Body of pancreas (tissue), 4 donors: ENCODE measurements at regions not wholly inside any gene's neighbourhood (a gene's known extent, or its start where the extent isn't known, plus 50 kb on each side); places are given as distances from the start of the nearest gene placed in this dataset.

ENCODE experiments used
- ATAC-seq: fragments of 150-250 bp; one replicate; pipeline ENCODE4 v1.9.1; 2016
- DNase-seq, 4 donors: peaks; one replicate each; pipeline ENCODE4 v3.0.0-alpha.2; 2019
- H3K27ac ChIP-seq, 4 donors: fragments of 200-600 bp; sonication (generic); 1 replicate in 3 of 4; 2 replicates in 1 of 4; pipeline versions ENCODE4 v1.5.1 to v1.6.1; 2016 to 2019; ENCODE audit warnings: mild to moderate bottlenecking in 1 of 4, mixed read lengths in 1 of 4, moderate library complexity in 1 of 4
- H3K27me3 ChIP-seq, 2 donors: fragments of 200-600 bp; sonication (generic); one replicate each; pipeline ENCODE4 v1.6.0; 2016; ENCODE audit warnings: mild to moderate bottlenecking in 1 of 2
- H3K36me3 ChIP-seq, 2 donors: fragments of 200-600 bp; sonication (generic); replicated peaks in 1 of 2; 2 replicates each; pipeline ENCODE4 v1.5.1; 2016; ENCODE audit warnings: low read depth in 2 of 2; ENCODE audit not compliant: insufficient read depth in 1 of 2
- H3K4me1 ChIP-seq: fragments of 200-600 bp; sonication (generic); one replicate; pipeline ENCODE4 v1.6.0; 2016
- H3K4me3 ChIP-seq, 2 donors: fragments of 200-600 bp; sonication (generic); 1 replicate in 1 of 2; 2 replicates in 1 of 2; pipeline ENCODE4 v1.5.1; 2016 to 2019
- H3K9me3 ChIP-seq, 3 donors: fragments of 200-600 bp; sonication (generic); 1 replicate in 2 of 3; 2 replicates in 1 of 3; pipeline ENCODE4 v1.5.1; 2016
- CTCF ChIP-seq, 7 experiments: fragments of 450-650 bp in 4 of 7; fragments of 200-600 bp in 3 of 7; sonication (generic) in 3 of 7; IDR thresholded peaks; one replicate each; pipeline ENCODE4 v1.5.1; 2016 to 2019; ENCODE audit warnings: antibody characterized with exemption in 7 of 7
- POLR2A ChIP-seq, 3 donors: fragments of 450-650 bp; IDR thresholded peaks; one replicate each; pipeline ENCODE4 v1.6.1; 2016; ENCODE audit warnings: antibody characterized with exemption in 3 of 3, mild to moderate bottlenecking in 2 of 3
- WGBS, 2 donors: methylation state at CpG; one replicate each; pipeline ENCODE4 v1.1.5; 2017; 5-methylcytosine and 5-hydroxymethylcytosine counted together
- intact Hi-C: fragments of 100-400 bp; cut with DNase I; formaldehyde crosslinking; loops from one replicate; pipeline ENCODE4 v1.15.1; 2023

DNA sequence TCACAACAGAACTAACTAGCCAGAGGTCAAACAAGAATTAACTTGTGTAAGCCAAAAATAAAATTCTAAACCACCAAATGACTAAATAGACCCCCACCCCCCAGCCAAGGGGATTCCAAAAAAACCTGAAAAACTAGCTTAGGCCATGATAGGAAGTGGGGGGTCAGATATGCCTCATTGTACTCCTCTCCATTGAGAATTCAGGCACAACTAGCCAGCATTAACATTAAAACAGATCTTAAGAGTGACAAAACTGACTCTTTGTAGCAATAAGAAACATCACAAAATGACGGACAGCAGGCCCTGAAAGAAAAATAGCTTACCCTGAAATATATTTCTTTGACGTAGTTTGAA is 103.0 kb upstream of the ETV3 start:
- WGBS, 2 donors: 62 to 68% methylated on average over 2 of the region's 2 CpGs
- no peaks in the 10 kb centered on the region for H3K27me3 ChIP-seq
- intact Hi-C loops: no loop called here
- no peak overlapping the region for H3K4me3 ChIP-seq
- H3K27ac ChIP-seq: peak overlapping the region; percentile 84 to 94 (median 90)
- H3K36me3 ChIP-seq: no peaks in the 10 kb centered on the region
- no peak for ATAC-seq
- peaks cover 33% of the 10 kb centered on the region for H3K4me1 ChIP-seq
- TF ChIP-seq POLR2A (IDR thresholded peaks at IDR 0.05) (no peak), CTCF (IDR thresholded peaks at IDR 0.05) (no peak)
- no peak for DNase-seq
- no peaks in the 10 kb centered on the region for H3K9me3 ChIP-seq

DNA sequence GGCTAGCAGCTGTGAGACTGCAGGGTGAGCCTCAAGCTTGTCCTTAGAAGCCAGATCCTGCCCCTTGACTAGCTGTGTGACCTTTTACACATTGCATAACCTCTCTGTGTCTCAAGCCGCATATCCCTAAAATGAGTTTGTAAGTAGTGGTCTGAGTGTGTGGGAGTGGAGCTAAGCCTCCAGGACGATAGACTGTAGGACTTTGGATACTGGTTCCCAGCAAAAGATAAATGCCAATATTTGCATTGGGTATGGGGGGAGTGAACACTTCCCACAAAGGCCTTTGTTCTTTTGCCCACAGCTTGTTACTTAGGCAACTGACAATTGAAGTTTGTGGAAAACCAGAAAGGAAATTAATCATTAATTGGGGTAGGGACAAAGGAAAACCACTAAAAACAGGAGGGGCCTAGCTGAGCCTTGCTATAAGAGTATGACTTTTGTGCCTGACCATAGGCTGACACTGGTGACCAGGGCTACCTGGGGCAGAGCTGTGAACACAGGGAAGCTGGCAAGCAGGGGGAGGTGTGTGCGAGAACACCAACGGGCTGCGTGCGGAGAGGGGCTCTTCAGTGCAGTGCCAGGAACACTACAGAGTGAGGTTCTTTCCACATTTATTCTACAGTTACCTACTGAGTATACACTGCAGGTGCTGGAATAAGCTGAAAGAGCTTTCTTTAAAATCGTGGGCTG is 102.4 kb upstream of the ETV3 start:
- no peaks in the 10 kb centered on the region for H3K36me3 ChIP-seq
- TF ChIP-seq CTCF (IDR thresholded peaks at IDR 0.05) (no peak), POLR2A (IDR thresholded peaks at IDR 0.05) (peak; percentile 10 to 84 (median 81))
- ATAC-seq: peak; percentile 97
- no peaks in the 10 kb centered on the region for H3K9me3 ChIP-seq
- 13 to 15% methylated on average over 7 of the region's 7 CpGs for WGBS, 2 donors
- peak; percentile 83 to 94 (median 90) for DNase-seq
- peaks cover 33% of the 10 kb centered on the region for H3K4me1 ChIP-seq
- no peak overlapping the region for H3K4me3 ChIP-seq
- no peaks in the 10 kb centered on the region for H3K27me3 ChIP-seq
- intact Hi-C loops: no loop called here
- H3K27ac ChIP-seq: peak overlapping the region; percentile 84 to 94 (median 90)

GRCh38 chr1:157239936-157240335 is 101.7 kb upstream of the ETV3 start:
- Histone ChIP-seq H3K4me1 (peaks cover 33% of the 10 kb centered on the region), H3K27ac (peak overlapping the region; percentile 84 to 94 (median 90)), H3K9me3 (no peaks in the 10 kb centered on the region), H3K27me3 (no peaks in the 10 kb centered on the region), H3K36me3 (no peaks in the 10 kb centered on the region), H3K4me3 (no peak overlapping the region)
- no peak for TF ChIP-seq POLR2A (IDR thresholded peaks at IDR 0.05)
- TF ChIP-seq CTCF (IDR thresholded peaks at IDR 0.05): no peak
- intact Hi-C loops: no loop called here
- DNase-seq (no peak), ATAC-seq (no peak)

GRCh38 chr1:157238585-157238984 is 100.4 kb upstream of the ETV3 start:
- Histone ChIP-seq H3K4me1 (peaks cover 33% of the 10 kb centered on the region), H3K27ac (no peak overlapping the region), H3K27me3 (no peaks in the 10 kb centered on the region), H3K36me3 (no peaks in the 10 kb centered on the region), H3K4me3 (no peak overlapping the region), H3K9me3 (no peaks in the 10 kb centered on the region)
- intact Hi-C loops: no loop called here
- ATAC-seq: no peak
- no peak for DNase-seq
- TF ChIP-seq POLR2A (IDR thresholded peaks at IDR 0.05) (no peak), CTCF (IDR thresholded peaks at IDR 0.05) (no peak)
- 76 to 77% methylated on average over 4 of the region's 4 CpGs for WGBS, 2 donors

DNA sequence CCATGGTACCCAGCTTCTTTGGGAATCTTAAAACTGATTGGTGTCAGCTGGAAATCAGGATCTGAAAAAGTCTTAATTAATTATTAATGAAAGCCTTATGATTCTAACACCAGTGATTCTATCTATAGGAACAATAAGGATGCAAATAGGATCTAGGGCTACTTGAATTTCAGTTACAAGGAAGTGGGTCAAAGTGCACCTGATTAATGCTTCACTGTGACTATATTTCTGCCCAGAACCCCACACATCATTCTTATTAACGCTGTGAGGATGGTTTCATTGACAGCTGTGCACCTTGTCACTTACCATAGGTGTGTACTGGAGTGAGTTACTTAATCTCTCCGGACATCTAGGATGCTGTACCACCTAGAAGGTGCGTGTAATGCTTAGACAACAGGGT is 99.8 kb upstream of the ETV3 start:
- intact Hi-C loops: no loop called here
- H3K27me3 ChIP-seq: no peaks in the 10 kb centered on the region
- H3K9me3 ChIP-seq: no peaks in the 10 kb centered on the region
- peaks cover 33% of the 10 kb centered on the region for H3K4me1 ChIP-seq
- 82% methylated on average over 3 of the region's 3 CpGs for WGBS, 2 donors
- no peaks in the 10 kb centered on the region for H3K36me3 ChIP-seq
- ATAC-seq (no peak), DNase-seq (no peak)
- H3K4me3 ChIP-seq: no peak overlapping the region
- TF ChIP-seq POLR2A (IDR thresholded peaks at IDR 0.05): no peak
- no peak for TF ChIP-seq CTCF (IDR thresholded peaks at IDR 0.05)
- H3K27ac ChIP-seq: no peak overlapping the region
